Upper lobe of left lung (tissue), 6 donors: ENCODE measurements at regions not wholly inside any gene's neighbourhood (a gene's known extent, or its start where the extent isn't known, plus 50 kb on each side); places are given as distances from the start of the nearest gene placed in this dataset.

ENCODE experiments used
- ATAC-seq, 2 donors: fragments of 200-7000 bp; cut with Tn5 transposase; one replicate each; pipeline ENCODE4 v1.9.1; 2022; ENCODE audit warnings: mild to moderate bottlenecking in 2 of 2, moderate library complexity in 2 of 2; ENCODE audit not compliant: low FRiP score in 2 of 2
- DNase-seq, 2 donors: peaks; one replicate each; pipeline ENCODE4 v3.0.0-alpha.2; 2019 to 2020
- H3K27ac ChIP-seq, 4 donors: fragments of 200-600 bp; sonication (generic); one replicate each; pipeline ENCODE4 v1.5.1; 2016 to 2019
- H3K27me3 ChIP-seq, 4 donors: fragments of 200-600 bp; sonication (generic); one replicate each; pipeline ENCODE4 v1.5.1; 2017 to 2019
- H3K36me3 ChIP-seq, 4 donors: fragments of 200-600 bp; sonication (generic); one replicate each; pipeline ENCODE4 v1.5.1; 2016 to 2019
- H3K4me1 ChIP-seq, 4 donors: fragments of 200-600 bp; sonication (generic); one replicate each; pipeline ENCODE4 v1.5.1; 2018 to 2019
- H3K4me3 ChIP-seq, 4 donors: fragments of 200-600 bp; sonication (generic); one replicate each; pipeline ENCODE4 v1.5.1; 2017 to 2019; ENCODE audit warnings: mild to moderate bottlenecking in 2 of 4, moderate library complexity in 1 of 4
- H3K9me3 ChIP-seq, 4 donors: fragments of 200-600 bp; sonication (generic); one replicate each; pipeline ENCODE4 v1.5.1; 2018 to 2019
- CTCF ChIP-seq, 6 experiments: fragments of 450-650 bp in 4 of 6; fragments of 200-600 bp in 2 of 6; sonication (generic) in 2 of 6; IDR thresholded peaks; one replicate each; pipeline ENCODE4 v1.5.1; 2016 to 2019; ENCODE audit warnings: antibody characterized with exemption in 6 of 6
- EP300 ChIP-seq, 4 donors: sonication (generic); formaldehyde crosslinking; IDR thresholded peaks; one replicate each; pipeline ENCODE4 v1.5.1; 2017; ENCODE audit warnings: antibody characterized with exemption in 4 of 4, control low read depth in 2 of 4
- POLR2A ChIP-seq, 4 donors: fragments of 450-650 bp; IDR thresholded peaks; one replicate each; pipeline ENCODE4 v1.5.1; 2016 to 2017; ENCODE audit warnings: antibody characterized with exemption in 4 of 4, mild to moderate bottlenecking in 2 of 4
- POLR2AphosphoS5 ChIP-seq, 2 donors: sonication (generic); formaldehyde crosslinking; IDR thresholded peaks; one replicate each; pipeline ENCODE4 v1.5.1; 2017; ENCODE audit warnings: antibody characterized with exemption in 2 of 2
- WGBS, 2 donors: methylation state at CpG; one replicate each; pipeline ENCODE4 v1.1.5; 2017 to 2018; 5-methylcytosine and 5-hydroxymethylcytosine counted together
- donor health status: DM: no; HTN: no; CAD: no; lungs with moderate emphysema.
- donor health status: DM: no; HTN: yes; CAD: no; lungs with severe emphysema.

- H3K4me3 ChIP-seq = no peak overlapping the region
- WGBS, 2 donors = 83 to 90% methylated on average over 5 of the region's 5 CpGs
- H3K27ac ChIP-seq = no peak overlapping the region
- peak in 1 of 2 donors; percentile 38 for DNase-seq
- no peak for TF ChIP-seq POLR2AphosphoS5 (IDR thresholded peaks at IDR 0.05)
- TF ChIP-seq CTCF (IDR thresholded peaks at IDR 0.05) = no peak
- TF ChIP-seq POLR2A (IDR thresholded peaks at IDR 0.05) = no peak
- TF ChIP-seq EP300 (IDR thresholded peaks at IDR 0.05) = no peak
- H3K36me3 ChIP-seq = no peaks in the 10 kb centered on the region
- ATAC-seq = no peak
- no peaks in the 10 kb centered on the region for H3K4me1 ChIP-seq
- no peaks in the 10 kb centered on the region for H3K27me3 ChIP-seq
- no peaks in the 10 kb centered on the region for H3K9me3 ChIP-seq
These were observed 135.8 kb downstream of the EN1 start for GRCh38 chr2:118711603-118712002.

GRCh38 chr2:118710481-118710880, 137.0 kb downstream of the EN1 start:
- H3K27ac ChIP-seq = no peak overlapping the region
- H3K4me1 ChIP-seq = no peaks in the 10 kb centered on the region
- TF ChIP-seq POLR2AphosphoS5 (IDR thresholded peaks at IDR 0.05) (no peak), EP300 (IDR thresholded peaks at IDR 0.05) (no peak), CTCF (IDR thresholded peaks at IDR 0.05) (no peak), POLR2A (IDR thresholded peaks at IDR 0.05) (no peak)
- no peaks in the 10 kb centered on the region for H3K36me3 ChIP-seq
- no peak overlapping the region for H3K4me3 ChIP-seq
- 55 to 71% methylated on average over 2 of the region's 2 CpGs for WGBS, 2 donors
- ATAC-seq = no peak
- no peaks in the 10 kb centered on the region for H3K27me3 ChIP-seq
- no peak for DNase-seq
- H3K9me3 ChIP-seq = no peaks in the 10 kb centered on the region

- 66 to 68% methylated on average over 3 of the region's 3 CpGs for WGBS, 2 donors
- H3K27me3 ChIP-seq = no peaks in the 10 kb centered on the region
- ATAC-seq = no peak
- H3K4me3 ChIP-seq = no peak overlapping the region
- H3K27ac ChIP-seq = no peak overlapping the region
- H3K9me3 ChIP-seq = no peaks in the 10 kb centered on the region
- H3K36me3 ChIP-seq = no peaks in the 10 kb centered on the region
- TF ChIP-seq CTCF (IDR thresholded peaks at IDR 0.05) = no peak
- no peak for TF ChIP-seq EP300 (IDR thresholded peaks at IDR 0.05)
- no peak for TF ChIP-seq POLR2AphosphoS5 (IDR thresholded peaks at IDR 0.05)
- no peak for TF ChIP-seq POLR2A (IDR thresholded peaks at IDR 0.05)
- H3K4me1 ChIP-seq = no peaks in the 10 kb centered on the region
- no peak for DNase-seq
These were observed 137.7 kb downstream of the EN1 start for GRCh38 chr2:118709786-118710185.

- Histone ChIP-seq H3K36me3 (no peaks in the 10 kb centered on the region), H3K27ac (no peak overlapping the region), H3K4me3 (no peak overlapping the region), H3K4me1 (no peaks in the 10 kb centered on the region), H3K27me3 (no peaks in the 10 kb centered on the region), H3K9me3 (no peaks in the 10 kb centered on the region)
- no peak for ATAC-seq
- 80 to 94% methylated on average over 1 of the region's 1 CpG for WGBS, 2 donors
- no peak for DNase-seq
- no peak for TF ChIP-seq EP300 (IDR thresholded peaks at IDR 0.05)
- no peak for TF ChIP-seq CTCF (IDR thresholded peaks at IDR 0.05)
- no peak for TF ChIP-seq POLR2A (IDR thresholded peaks at IDR 0.05)
- no peak for TF ChIP-seq POLR2AphosphoS5 (IDR thresholded peaks at IDR 0.05)
These were observed 140.6 kb downstream of the EN1 start for GRCh38 chr2:118706844-118707243.

GRCh38 chr2:118706371-118706770, 141.1 kb downstream of the EN1 start:
- no peaks in the 10 kb centered on the region for H3K4me1 ChIP-seq
- no peak for DNase-seq
- H3K36me3 ChIP-seq = no peaks in the 10 kb centered on the region
- no peak for ATAC-seq
- 71 to 79% methylated on average over 4 of the region's 4 CpGs for WGBS, 2 donors
- no peaks in the 10 kb centered on the region for H3K9me3 ChIP-seq
- no peak overlapping the region for H3K27ac ChIP-seq
- H3K4me3 ChIP-seq = no peak overlapping the region
- no peaks in the 10 kb centered on the region for H3K27me3 ChIP-seq
- TF ChIP-seq POLR2AphosphoS5 (IDR thresholded peaks at IDR 0.05) (no peak), POLR2A (IDR thresholded peaks at IDR 0.05) (no peak), CTCF (IDR thresholded peaks at IDR 0.05) (no peak), EP300 (IDR thresholded peaks at IDR 0.05) (no peak)
